ENCODE measurements at regions not wholly inside any gene's neighbourhood (a gene's known extent, or its start where the extent isn't known, plus 50 kb on each side); places are given as distances from the start of the nearest gene placed in this dataset.

DNA sequence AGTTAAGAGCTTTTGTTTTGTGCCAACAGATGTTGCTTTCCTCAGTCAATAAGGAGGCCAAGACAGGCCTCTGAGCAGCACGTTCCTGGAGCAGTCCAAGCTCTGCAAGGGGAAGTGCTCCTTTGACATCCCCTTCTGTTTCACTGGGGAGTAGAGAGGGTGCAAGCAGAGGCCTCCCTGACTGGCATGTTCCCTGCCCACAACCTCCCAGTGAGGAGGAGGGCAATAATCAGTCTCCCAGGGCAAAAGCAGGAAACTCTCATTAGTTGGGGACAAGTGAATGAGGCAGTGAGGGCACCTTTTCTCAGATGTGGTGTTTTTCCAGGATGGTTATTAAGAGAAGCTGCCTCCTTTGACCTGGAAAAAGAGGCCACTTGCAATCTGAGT, 79.5 kb upstream of the ZBED5 start:
- no peak overlapping the region for H3K4me3 ChIP-seq
- H3K4me1 ChIP-seq (ENCODE audit: control insufficient read depth in 5 of 5, insufficient read depth in 5 of 5, low read length in 5 of 5) = peaks cover 0 to 6% (median 0%) of the 10 kb centered on the region in 5 donors
- DNase-seq = no peak
- TF ChIP-seq, protein P1, sequence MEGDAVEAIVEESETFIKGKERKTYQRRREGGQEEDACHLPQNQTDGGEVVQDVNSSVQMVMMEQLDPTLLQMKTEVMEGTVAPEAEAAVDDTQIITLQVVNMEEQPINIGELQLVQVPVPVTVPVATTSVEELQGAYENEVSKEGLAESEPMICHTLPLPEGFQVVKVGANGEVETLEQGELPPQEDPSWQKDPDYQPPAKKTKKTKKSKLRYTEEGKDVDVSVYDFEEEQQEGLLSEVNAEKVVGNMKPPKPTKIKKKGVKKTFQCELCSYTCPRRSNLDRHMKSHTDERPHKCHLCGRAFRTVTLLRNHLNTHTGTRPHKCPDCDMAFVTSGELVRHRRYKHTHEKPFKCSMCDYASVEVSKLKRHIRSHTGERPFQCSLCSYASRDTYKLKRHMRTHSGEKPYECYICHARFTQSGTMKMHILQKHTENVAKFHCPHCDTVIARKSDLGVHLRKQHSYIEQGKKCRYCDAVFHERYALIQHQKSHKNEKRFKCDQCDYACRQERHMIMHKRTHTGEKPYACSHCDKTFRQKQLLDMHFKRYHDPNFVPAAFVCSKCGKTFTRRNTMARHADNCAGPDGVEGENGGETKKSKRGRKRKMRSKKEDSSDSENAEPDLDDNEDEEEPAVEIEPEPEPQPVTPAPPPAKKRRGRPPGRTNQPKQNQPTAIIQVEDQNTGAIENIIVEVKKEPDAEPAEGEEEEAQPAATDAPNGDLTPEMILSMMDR (IDR thresholded peaks at IDR 0.05; ENCODE audit: control extremely low read depth, extremely low read depth) = no peak
- ATAC-seq (ENCODE audit: insufficient read depth, low FRiP score) = no peak
- H3K27ac ChIP-seq (ENCODE audit: low read depth in 1 of 2, low read length in 1 of 2) = no peak overlapping the region
- H3K36me3 ChIP-seq (ENCODE audit: control insufficient read depth in 4 of 4, insufficient read depth in 4 of 4, low read length in 4 of 4) = no peaks in the 10 kb centered on the region
- H3K9me3 ChIP-seq (ENCODE audit: control insufficient read depth in 4 of 4, insufficient read depth in 3 of 4, low read length in 3 of 4) = no peaks in the 10 kb centered on the region
- no peaks in the 10 kb centered on the region for H3K27me3 ChIP-seq (ENCODE audit: control insufficient read depth in 3 of 3, insufficient read depth in 3 of 3, low read length in 2 of 3)
- WGBS, 2 donors = 47 to 54% methylated on average over 1 of the region's 1 CpG
- H3K9ac ChIP-seq (ENCODE audit: insufficient read depth in 1 of 2, low read length in 2 of 2) = no peak overlapping the region

- no peaks in the 10 kb centered on the region for H3K9me3 ChIP-seq (ENCODE audit: control insufficient read depth in 4 of 4, insufficient read depth in 3 of 4, low read length in 3 of 4)
- no peaks in the 10 kb centered on the region for H3K36me3 ChIP-seq (ENCODE audit: control insufficient read depth in 4 of 4, insufficient read depth in 4 of 4, low read length in 4 of 4)
- H3K27me3 ChIP-seq (ENCODE audit: control insufficient read depth in 3 of 3, insufficient read depth in 3 of 3, low read length in 2 of 3) = no peaks in the 10 kb centered on the region
- no peak overlapping the region for H3K27ac ChIP-seq (ENCODE audit: low read depth in 1 of 2, low read length in 1 of 2)
- TF ChIP-seq, protein P1 (IDR thresholded peaks at IDR 0.05; ENCODE audit: control extremely low read depth, extremely low read depth) = no peak
- DNase-seq (no peak), ATAC-seq (ENCODE audit: insufficient read depth, low FRiP score) (no peak)
- H3K4me1 ChIP-seq (ENCODE audit: control insufficient read depth in 5 of 5, insufficient read depth in 5 of 5, low read length in 5 of 5) = peaks cover 0 to 9% (median 0%) of the 10 kb centered on the region in 5 donors
- no peak overlapping the region for H3K4me3 ChIP-seq
- WGBS, 2 donors = 95 to 96% methylated on average over 5 of the region's 5 CpGs
- no peak overlapping the region for H3K9ac ChIP-seq (ENCODE audit: insufficient read depth in 1 of 2, low read length in 2 of 2)
Observed at GRCh38 chr11:10936626-10937384, 79.0 kb upstream of the ZBED5 start.

DNA sequence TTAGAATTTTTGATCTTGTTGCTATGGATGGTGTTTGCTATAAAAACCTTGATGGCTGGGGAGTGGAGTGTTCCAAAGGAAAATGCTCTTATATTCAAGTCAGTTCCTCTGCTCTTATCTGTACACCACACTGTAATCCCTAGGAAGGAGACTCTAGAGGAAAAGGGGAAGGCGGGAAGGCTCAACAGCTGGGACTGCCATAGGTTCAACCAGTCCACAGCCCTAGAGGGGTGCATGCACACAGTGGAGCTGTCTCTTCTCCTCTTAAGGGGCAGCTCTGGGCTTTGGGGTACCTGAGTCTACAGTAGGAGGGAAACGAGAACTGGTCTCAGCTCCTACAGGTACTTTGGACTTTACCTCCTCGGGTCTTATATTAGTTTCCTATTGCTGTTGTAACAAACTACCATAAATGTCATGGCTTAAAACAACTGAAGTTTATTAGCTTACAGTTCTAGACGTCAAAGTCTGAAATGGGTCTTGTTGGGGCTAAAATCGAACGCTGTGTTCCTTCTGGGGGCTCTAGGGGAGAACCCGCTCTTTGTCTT, 77.2 kb upstream of the ZBED5 start:
- DNase-seq (no peak), ATAC-seq (ENCODE audit: insufficient read depth, low FRiP score) (no peak)
- H3K36me3 ChIP-seq (ENCODE audit: control insufficient read depth in 4 of 4, insufficient read depth in 4 of 4, low read length in 4 of 4) = no peaks in the 10 kb centered on the region
- no peak overlapping the region for H3K27ac ChIP-seq (ENCODE audit: low read depth in 1 of 2, low read length in 1 of 2)
- H3K9ac ChIP-seq (ENCODE audit: insufficient read depth in 1 of 2, low read length in 2 of 2) = no peak overlapping the region
- no peak overlapping the region for H3K4me3 ChIP-seq
- no peaks in the 10 kb centered on the region for H3K9me3 ChIP-seq (ENCODE audit: control insufficient read depth in 4 of 4, insufficient read depth in 3 of 4, low read length in 3 of 4)
- TF ChIP-seq, protein P1 (IDR thresholded peaks at IDR 0.05; ENCODE audit: control extremely low read depth, extremely low read depth) = no peak
- H3K27me3 ChIP-seq (ENCODE audit: control insufficient read depth in 3 of 3, insufficient read depth in 3 of 3, low read length in 2 of 3) = no peaks in the 10 kb centered on the region
- peaks cover 0 to 14% (median 0%) of the 10 kb centered on the region in 5 donors for H3K4me1 ChIP-seq (ENCODE audit: control insufficient read depth in 5 of 5, insufficient read depth in 5 of 5, low read length in 5 of 5)
- 95 to 96% methylated on average over 7 of the region's 7 CpGs for WGBS, 2 donors

Measured in lung (tissue), 11 donors.